HTR-8/SVneo (cell line): ENCODE measurements at regions not wholly inside any gene's neighbourhood (a gene's known extent, or its start where the extent isn't known, plus 50 kb on each side); places are given as distances from the start of the nearest gene placed in this dataset.
A peak's percentile ranks its signal among the peaks of the same experiment; 100 is the strongest.

ENCODE experiments used
- DNase-seq: peaks from one replicate; pipeline ENCODE4 v3.0.0; 2011; ENCODE audit warnings: low spot score, mixed read lengths; ENCODE audit not compliant: insufficient read length
- FAIRE-seq: peaks from 2 replicates; lab custom pipeline; 2011; peaks lifted over from hg19 to GRCh38; lab: Jason Lieb, UNC

DNA sequence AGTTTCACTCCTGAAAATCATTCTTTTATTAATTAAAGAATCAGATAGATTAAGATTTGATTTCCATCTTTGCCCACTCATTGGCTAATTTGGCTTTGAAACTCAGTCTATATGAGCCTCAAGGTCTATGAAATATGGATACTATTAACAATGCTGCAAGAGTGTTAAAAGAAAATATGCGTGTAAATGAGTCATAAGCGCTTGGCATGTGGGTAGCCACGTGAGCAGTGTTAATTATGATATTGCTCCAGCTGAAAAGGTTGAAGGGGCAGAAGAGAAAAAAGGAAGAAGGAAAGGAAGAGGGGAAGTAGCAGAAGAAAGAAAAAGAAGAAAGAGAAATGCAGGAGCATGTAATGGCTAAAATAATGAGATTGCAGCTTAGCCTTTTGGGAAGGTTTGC lies 151.4 kb downstream of the CHRM3 start:
- DNase-seq (no peak), FAIRE-seq (no peak)

DNA sequence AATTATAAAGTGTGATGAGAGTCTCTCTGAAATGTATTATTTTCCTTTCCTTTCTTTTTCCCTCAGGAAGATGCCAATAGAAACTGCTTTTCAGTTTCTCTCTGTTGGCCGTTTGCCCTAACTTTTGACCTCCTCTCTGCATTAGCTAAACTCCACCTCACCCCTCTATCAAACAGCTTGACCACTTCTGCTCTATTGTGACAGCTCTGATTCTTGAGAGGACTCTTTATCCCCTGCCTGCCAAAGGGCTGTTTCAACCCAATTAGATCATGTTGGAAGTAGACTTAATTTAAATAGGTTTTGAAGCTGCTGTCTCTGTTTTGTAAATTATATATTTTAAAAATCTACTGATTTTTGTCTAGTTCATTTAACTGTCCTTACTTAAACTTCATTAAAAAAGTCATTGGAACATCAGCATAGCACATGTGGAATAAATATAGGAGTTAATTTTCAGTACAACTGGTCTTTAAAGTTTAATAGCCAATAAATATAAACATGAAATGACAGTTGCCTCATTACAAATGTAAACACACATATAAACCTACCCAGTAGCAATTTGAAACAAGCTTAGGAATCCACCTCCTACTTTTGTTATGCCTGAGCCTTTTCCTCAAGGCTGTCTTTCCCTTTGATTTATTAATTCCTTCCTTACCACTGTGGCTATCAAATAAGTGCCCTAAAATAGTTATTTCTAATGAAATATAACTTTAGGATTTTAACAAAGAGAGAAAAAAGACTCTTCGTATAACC lies 152.0 kb downstream of the CHRM3 start:
- FAIRE-seq = no peak

DNA sequence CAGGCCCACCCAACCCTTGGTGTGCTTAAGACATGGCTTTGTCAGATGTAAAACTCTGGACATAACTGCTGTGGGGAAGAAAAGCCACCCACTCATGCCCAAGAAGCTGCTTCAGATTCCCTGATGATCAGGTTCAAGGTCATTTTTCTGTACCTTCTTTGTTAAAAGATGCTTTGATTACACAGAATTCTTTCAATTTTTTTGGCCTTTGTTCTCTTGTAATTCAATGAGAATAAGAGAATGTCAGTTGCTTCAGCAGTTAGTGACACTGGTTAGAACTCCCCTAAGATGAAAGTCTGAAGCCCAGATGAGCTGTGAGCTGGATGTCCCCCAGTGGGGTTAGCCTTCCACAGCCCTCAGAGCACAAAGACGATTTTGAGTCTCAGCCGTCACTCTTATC lies 152.7 kb downstream of the CHRM3 start:
- FAIRE-seq = no peak
- no peak for DNase-seq

More for the DNA sequence above, 152.0 kb downstream of the CHRM3 start:
- DNase-seq = no peak

DNA sequence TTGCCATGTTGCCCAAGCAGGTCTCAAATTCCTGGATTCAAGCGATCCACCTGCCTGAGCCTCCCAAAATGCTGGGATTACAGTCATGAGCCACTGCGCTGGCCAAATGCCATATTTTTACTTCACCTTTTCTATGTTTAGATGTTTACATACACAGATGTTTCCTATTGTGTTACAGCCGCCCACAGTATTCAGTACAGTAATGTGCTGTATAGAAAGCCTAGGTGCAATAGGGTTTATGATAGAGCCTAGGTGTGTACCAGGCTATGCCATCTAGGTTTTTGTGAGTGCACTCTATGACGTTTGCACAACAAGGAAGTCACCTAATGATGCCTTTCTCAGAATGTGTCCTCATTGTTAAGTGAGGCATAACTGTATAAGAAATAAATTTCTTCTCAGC lies 153.4 kb downstream of the CHRM3 start:
- no peak for DNase-seq
- no peak for FAIRE-seq

DNA sequence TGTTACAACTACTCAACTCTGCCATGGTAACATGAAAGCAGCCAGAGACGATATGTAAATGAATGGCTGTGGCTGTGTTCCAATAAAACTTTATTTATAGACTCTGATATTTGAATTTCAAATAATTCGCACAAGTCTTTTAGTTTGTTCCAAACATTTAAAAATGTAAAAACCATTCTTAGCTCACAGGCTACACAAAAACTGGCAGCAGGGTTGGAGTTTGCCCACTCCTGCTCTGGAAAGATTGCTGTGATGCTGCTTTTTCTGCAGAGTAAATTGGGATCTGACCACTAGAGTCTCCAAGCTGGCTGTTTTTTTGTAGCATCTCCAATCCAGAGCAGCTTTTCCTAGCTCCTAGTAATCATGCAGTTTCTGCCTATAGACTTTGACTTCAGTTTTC lies 157.5 kb downstream of the CHRM3 start:
- FAIRE-seq (no peak), DNase-seq (no peak)

DNA sequence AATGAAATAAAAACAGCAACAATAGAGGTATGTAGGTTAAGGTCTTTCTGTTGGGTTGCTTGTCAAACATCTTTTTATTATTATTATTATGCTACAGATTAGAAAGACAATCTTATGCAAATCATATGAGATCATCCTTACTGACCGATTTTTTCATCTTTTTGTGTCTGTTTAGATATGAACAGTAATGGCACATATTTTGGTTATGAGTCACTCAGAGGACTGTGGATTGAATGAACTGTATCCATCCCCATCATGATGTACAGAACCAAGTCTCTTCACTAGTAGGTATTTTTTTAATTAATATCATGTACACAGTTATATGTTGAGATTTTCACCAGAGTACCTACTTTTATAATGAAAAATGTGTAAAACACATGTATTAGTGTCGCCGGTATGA lies 159.1 kb downstream of the CHRM3 start:
- FAIRE-seq (no peak), DNase-seq (peak; percentile 17)

DNA sequence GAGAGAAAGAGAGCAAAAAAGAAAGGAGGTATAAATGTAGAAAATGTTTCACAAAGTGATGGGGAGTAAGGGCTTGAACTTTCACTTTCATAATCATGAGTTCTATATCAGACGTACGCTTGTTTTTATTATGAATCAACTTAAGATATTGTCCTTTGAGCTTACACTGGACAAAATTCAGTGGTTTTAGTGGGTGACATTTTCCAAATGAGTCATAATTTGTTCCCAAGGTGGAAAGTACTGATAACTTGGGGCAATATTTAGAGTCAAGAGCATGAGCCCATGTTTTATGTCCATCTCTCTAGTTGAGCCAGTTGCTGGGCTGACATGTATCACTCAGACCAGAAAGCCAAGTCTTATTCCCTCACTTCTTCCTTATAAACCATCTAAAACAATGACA lies 161.6 kb downstream of the CHRM3 start:
- no peak for FAIRE-seq
- no peak for DNase-seq

DNA sequence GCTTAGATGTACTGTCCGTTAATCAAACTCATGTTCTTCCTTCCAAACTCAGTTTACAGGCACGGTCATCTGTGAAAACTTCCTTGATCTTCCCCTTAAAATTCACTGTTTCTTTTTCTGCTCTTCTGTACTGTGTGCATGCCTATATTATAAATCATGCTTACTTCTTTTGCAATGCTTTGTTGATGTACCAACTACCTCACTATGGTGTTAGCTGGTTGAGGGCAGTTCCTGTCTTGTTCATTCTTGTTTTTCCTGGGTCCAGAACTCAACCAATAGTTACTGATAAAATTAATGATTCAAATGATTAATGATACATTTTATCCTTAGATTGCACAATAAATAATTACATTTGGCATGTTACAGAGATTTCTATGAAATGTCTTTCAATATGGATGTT lies 163.8 kb downstream of the CHRM3 start:
- DNase-seq = no peak
- no peak for FAIRE-seq

DNA sequence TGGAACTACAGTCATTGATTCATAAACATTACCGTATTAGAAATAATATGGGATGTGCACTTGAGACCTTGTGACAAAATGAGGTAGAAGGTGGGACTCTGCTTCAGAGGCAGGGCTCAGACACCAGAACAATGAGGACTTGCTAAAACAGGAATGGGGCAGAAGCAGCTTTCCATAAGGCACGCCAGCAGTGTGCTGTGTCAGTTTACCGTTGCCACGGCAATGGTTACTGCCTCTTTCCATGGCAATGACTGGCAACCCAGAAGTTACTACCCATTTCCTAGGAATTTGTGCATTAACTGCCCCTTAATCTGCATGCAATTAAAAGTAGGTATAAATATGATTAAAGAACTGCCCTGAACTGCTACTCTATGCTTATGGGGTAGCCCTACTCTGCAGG lies 169.0 kb downstream of the CHRM3 start:
- DNase-seq (no peak), FAIRE-seq (no peak)

DNA sequence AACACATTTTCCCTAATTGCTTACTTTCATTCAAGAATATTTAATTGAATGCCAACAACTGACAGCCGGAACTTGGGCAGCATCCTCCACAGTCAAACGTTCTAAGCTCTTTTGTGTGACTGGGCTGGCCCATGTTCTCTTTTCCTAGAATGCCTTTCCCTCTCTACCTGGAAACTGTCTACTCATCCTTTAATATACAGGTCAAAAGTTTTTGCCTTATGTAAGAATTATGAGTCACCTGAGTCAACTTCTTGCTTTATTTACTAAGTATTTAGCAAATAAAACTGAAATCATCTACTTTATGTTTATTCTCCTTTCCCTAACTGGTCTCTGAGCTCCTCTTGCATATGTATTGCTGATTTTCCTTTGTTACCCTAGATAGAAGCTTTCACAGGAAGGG lies 172.2 kb downstream of the CHRM3 start:
- DNase-seq (no peak), FAIRE-seq (no peak)

DNA sequence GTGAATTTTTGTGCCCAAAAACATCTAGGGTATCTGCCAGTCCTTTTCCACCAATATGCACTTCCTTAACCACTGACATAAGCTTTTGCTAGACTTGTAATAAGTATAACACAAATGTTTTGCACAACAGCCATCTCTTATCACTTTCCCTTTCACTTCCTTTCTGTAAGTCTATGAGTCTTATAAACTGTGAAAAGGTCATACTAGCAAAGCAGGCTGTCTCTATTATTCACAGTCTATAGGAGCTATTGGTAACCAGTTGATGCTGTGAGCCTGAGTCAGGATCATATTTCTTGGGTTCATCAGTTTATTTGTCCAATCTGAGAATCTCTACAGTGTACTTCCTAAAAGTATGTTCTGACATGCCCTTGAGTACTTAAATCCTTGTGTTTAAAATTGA lies 172.6 kb downstream of the CHRM3 start:
- FAIRE-seq = no peak
- no peak for DNase-seq

DNA sequence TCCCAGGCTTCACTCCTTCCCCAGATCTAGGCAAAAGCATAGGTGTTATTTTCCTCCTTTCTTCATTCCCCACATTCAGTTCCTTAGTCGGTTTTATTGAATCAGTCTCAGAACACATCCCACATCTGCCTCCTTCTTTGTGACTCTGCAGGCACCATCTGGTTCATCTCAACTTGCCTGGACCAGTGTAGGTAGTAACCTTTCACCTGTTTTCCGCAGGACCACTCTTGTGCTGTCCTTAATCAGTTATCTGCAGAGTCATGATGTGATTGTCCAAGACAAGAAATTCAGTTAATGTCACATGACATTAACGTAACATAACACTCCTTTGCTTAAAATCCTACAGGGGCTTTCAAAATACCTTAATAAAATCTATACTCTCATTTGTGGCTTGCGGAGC lies 174.6 kb downstream of the CHRM3 start:
- FAIRE-seq = no peak
- no peak for DNase-seq

DNA sequence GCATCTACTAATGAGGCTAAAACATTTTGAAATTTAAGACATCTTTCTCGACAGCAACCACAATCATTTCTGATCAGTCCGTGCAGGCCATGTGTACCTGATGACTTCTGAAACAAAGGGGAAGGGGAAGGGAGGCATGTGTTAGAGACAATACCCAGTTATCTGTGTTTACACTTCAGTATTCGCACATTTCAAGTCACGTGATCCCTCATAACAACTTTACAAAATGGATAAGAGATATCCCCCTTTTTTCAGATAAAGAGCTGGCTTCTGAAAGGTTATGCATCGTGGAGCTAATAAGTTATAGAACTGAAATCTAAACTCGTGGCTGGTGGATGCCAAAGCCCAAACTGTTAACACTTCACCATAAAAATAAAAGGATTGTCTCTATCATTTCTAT lies 175.7 kb downstream of the CHRM3 start:
- DNase-seq (no peak), FAIRE-seq (no peak)

DNA sequence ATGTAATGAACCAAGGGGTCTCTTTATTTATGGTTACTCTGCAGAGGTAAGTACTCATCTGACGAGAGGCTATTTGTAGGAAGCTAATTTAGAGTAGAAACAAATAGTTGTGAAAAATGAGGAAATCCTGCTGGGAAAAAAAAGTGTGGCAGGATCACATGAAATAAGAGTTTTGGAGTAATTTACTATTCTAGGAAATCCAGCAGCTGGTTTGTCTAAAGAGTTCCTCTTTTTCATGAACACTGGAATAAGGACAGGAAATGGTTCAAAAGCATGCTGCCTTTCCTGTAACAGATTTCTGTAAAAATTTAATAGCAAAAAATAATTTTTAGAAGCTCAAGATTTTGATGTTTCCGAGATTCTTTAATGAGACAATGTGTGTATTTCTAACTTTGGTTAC lies 177.3 kb downstream of the CHRM3 start:
- FAIRE-seq (no peak), DNase-seq (no peak)

DNA sequence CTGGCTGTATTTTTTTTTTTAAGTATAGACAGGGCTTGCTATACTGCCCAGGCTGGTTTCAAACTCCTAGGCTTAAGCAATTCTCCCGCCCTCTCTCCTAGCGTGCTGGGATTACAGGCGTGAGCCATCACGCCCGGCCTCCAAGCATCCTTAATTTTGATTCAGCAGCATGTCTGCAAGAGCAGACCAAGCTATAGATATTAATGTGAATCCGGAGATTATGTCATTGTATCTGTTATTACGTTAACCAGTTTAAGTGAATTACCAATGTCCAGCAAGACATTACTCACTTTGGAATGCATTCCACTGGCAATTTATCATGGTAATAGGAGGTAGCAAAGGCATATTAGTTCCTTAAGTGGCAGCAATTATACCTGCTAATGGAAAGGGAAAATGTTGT lies 179.7 kb downstream of the CHRM3 start:
- FAIRE-seq (no peak), DNase-seq (no peak)

DNA sequence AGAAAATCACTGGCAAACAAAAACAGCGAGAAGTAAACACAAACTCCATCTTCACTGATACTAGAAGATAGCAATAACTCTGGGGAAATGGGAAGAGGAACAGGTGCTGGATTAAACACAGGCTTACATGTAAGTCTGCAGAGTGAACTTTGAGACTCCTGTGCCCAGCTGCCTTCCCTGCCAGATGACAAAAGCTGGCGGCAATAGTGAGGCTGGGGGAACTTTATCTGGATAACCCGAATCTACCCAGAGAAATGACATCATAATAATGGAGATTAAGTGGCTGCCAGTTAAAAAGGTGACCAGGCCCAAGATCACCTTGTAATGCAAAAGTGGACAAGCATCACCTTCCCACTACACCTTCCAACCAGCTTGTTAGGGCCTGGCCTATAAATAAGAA lies 184.5 kb downstream of the CHRM3 start:
- DNase-seq (no peak), FAIRE-seq (no peak)

DNA sequence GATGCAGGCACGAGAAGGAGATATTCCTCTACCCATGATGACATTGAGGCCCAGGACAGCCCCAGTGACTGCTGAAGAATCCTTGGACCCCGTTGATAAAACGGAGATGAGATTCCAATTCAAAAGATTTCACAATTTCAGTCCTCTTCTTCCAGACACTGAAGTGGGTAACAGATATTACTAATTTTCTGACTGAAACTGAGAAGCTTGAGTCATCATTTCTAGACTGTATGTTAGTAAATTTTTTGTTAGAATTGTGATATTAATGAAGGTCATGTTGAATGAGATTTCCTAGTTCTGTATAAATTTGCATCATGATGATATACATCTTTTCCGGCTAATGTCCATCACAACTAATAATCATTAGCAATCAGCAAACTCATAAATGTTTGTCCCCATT lies 185.8 kb downstream of the CHRM3 start:
- DNase-seq (no peak), FAIRE-seq (no peak)

DNA sequence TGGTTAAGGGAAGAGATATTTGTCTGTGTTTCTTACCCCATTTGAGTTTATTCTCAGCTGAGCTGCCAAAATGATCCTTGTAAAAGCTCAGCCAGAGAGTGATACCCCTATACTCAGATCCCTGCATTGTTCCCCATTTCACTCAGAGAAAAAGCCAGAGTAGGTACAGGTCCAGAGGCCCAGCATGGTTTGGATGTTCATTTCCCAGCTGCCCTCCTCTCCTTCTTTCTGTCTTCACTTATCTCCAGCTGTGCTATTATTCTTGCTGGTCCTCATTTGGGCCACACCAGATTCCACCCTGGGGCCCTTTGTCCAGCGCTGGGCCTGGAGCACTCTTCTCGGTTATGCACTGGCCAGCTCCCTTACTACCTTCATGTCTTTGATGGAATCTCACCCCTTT lies 187.7 kb downstream of the CHRM3 start:
- FAIRE-seq = no peak

DNA sequence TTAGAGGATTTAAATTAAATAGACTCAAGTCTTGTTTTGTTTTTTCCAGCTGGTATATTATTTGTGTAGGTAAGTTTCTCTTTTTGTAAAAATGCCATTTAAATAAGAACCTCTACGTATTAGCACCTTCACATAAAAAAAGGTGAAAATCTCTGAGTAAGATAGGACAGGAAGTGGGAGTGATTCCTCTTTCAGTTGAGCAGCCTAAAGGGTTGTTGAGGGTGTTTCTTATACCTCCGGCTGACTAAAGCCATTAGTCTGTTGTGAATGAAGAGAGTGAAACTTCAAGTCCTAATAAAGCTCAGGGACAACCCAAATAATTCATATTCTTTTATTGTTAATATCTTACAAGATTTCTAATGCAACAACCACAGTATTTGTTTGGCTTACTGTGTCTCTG lies 188.7 kb downstream of the CHRM3 start:
- DNase-seq (no peak), FAIRE-seq (no peak)

More for the DNA sequence above, 187.7 kb downstream of the CHRM3 start:
- no peak for DNase-seq

DNA sequence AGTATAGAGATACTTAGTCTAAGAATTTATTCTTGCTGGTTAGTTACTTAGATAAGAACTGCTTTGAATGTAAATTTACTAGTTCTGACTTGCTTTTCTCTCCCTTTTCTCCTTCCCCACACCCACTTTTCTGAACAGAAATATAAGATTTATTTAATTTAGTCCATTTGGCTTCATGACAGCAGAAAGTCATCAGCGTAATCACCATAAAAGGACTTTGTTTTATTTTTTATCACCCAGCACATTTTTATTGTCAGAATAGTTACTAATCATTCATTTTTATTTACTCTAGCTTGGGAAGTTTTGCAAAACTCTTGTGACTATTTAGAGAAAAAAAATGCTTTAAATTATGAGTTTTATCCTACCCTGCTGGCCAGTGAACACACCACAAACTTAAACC lies 197.2 kb downstream of the CHRM3 start:
- no peak for DNase-seq
- no peak for FAIRE-seq

DNA sequence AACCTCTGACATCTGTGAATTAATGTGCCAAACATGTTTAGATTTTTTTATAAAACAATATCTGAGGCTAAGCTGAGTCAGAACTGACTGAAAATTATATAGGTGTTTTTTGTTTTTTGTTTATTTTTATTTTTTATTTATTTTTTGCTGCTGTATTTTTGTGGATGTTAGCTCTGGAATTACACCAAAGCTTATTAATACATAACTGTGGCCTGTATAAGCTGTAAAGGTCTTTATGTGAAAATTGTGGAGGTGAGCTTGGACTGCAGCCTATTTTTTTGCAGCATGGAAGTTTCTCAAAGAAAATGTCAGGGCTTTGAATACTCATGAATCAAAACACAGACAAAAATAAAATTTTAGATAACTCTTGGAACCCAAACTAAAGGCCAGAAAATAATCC lies 199.8 kb downstream of the CHRM3 start:
- DNase-seq (no peak), FAIRE-seq (no peak)

DNA sequence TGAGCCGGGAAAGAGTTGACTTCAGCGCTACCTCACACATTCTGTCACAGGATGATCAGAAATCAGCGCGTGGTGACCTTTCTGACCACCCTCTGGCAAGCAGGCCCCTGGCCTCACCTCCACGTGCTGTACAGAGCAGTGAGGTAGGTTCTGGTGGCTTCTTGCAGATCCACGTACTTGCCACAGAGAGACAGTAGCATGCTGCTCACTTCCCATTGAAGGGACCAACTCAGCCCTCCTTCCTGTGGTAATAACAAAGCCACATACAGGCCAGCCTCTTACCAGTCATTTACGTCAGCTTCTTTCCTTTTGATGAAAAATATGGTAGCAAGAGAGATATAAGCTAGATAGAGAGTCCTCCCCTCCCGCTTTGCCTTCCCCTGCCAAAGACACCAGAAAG lies 200.7 kb downstream of the CHRM3 start:
- DNase-seq (no peak), FAIRE-seq (no peak)
